Endodermal cell (in vitro differentiated cells): ENCODE measurements at regions not wholly inside any gene's neighbourhood (a gene's known extent, or its start where the extent isn't known, plus 50 kb on each side); places are given as distances from the start of the nearest gene placed in this dataset.

Source experiments
- DNase-seq: peaks from one replicate; pipeline ENCODE4 v3.0.0-alpha.2; 2017
- H3K27ac ChIP-seq: 2 replicates; pipeline ENCODE4 v1.5.1; 2013; ENCODE audit warnings: mild to moderate bottlenecking, low read depth, low read length, moderate library complexity
- H3K27me3 ChIP-seq: 2 replicates; pipeline ENCODE4 v1.6.1; 2013; ENCODE audit warnings: mild to moderate bottlenecking, low read length, moderate library complexity; ENCODE audit not compliant: insufficient read depth, control insufficient read depth, poor library complexity, severe bottlenecking
- H3K36me3 ChIP-seq: 2 replicates; pipeline ENCODE4 v1.7.0; 2013; ENCODE audit warnings: mild to moderate bottlenecking, low read length, moderate library complexity; ENCODE audit not compliant: control insufficient read depth, insufficient read depth
- H3K4me1 ChIP-seq: one replicate; pipeline ENCODE4 v1.7.0; 2013; ENCODE audit warnings: low read length; ENCODE audit not compliant: control insufficient read depth, insufficient read depth
- H3K4me3 ChIP-seq: 2 replicates; pipeline ENCODE4 v1.5.1; 2013; ENCODE audit warnings: mild to moderate bottlenecking, low read length, moderate library complexity
- H3K9ac ChIP-seq: 2 replicates; pipeline ENCODE4 v1.6.1; 2013; ENCODE audit warnings: mild to moderate bottlenecking, low read length, moderate library complexity; ENCODE audit not compliant: poor library complexity, severe bottlenecking; ENCODE audit errors: extremely low read depth
- H3K9me3 ChIP-seq: 2 replicates; pipeline ENCODE4 v1.6.1; 2013; ENCODE audit warnings: mild to moderate bottlenecking, low read length, moderate library complexity; ENCODE audit not compliant: control insufficient read depth
- H3K27ac Mint-ChIP-seq: 2 replicates; pipeline ENCODE4 v1.8.0; 2020; ENCODE audit warnings: mixed read lengths
- H3K27me3 Mint-ChIP-seq: 2 replicates; pipeline ENCODE4 v1.8.0; 2021; ENCODE audit warnings: mild to moderate bottlenecking, mixed read lengths; ENCODE audit not compliant: insufficient read depth
- H3K36me3 Mint-ChIP-seq: 2 replicates; pipeline ENCODE4 v1.8.0; 2020; ENCODE audit warnings: low read depth, mixed read lengths
- H3K4me1 Mint-ChIP-seq: 2 replicates; pipeline ENCODE4 v1.8.0; 2020; ENCODE audit warnings: mixed read lengths
- H3K4me3 Mint-ChIP-seq: 2 replicates; pipeline ENCODE4 v1.8.0; 2020; ENCODE audit warnings: mild to moderate bottlenecking, moderate library complexity, mixed read lengths
- H3K9me3 Mint-ChIP-seq: 2 replicates; pipeline ENCODE4 v1.8.0; 2020; ENCODE audit warnings: mild to moderate bottlenecking, mixed read lengths
- CTCF ChIP-seq: fragments of 200-600 bp; sonication (generic); conservative IDR thresholded peaks from 2 replicates; pipeline ENCODE4 v1.5.0; 2021; ENCODE audit warnings: antibody characterized with exemption, mild to moderate bottlenecking
- WGBS, 2 experiments: methylation state at CpG; one replicate each; pipeline versions ENCODE4 v1.1.5 to v1.1.7; 2013; ENCODE audit warnings: missing lambda C conversion rate in 2 of 2, mixed read lengths in 1 of 2; ENCODE audit not compliant: insufficient coverage in 1 of 2, insufficient read length in 1 of 2; 5-methylcytosine and 5-hydroxymethylcytosine counted together

- no peak overlapping the region for H3K27ac ChIP-seq
- H3K27me3 ChIP-seq: no peaks in the 10 kb centered on the region
- H3K36me3 Mint-ChIP-seq: no peaks in the 10 kb centered on the region
- no peaks in the 10 kb centered on the region for H3K27me3 Mint-ChIP-seq
- peaks cover under 1% of the 10 kb centered on the region for H3K9me3 Mint-ChIP-seq
- WGBS, 2 experiments: 86 to 89% methylated on average over 1 to 2 of the region's 2 CpGs
- H3K9me3 ChIP-seq: no peaks in the 10 kb centered on the region
- H3K27ac Mint-ChIP-seq: no peak overlapping the region
- no peaks in the 10 kb centered on the region for H3K4me1 ChIP-seq
- H3K9ac ChIP-seq: no peak overlapping the region
- no peak for TF ChIP-seq CTCF
- no peak overlapping the region for H3K4me3 ChIP-seq
- H3K36me3 ChIP-seq: no peaks in the 10 kb centered on the region
- no peak for DNase-seq
- H3K4me3 Mint-ChIP-seq: no peak overlapping the region
- peaks cover 8% of the 10 kb centered on the region for H3K4me1 Mint-ChIP-seq
These were observed 548.2 kb upstream of the FAT1 start for GRCh38 chr4:187271848-187272247.

GRCh38 chr4:187274153-187274552 lies 550.5 kb upstream of the FAT1 start:
- Mint-ChIP-seq H3K4me1 (no peaks in the 10 kb centered on the region), H3K27me3 (no peaks in the 10 kb centered on the region), H3K36me3 (no peaks in the 10 kb centered on the region), H3K27ac (no peak overlapping the region), H3K4me3 (no peak overlapping the region), H3K9me3 (no peaks in the 10 kb centered on the region)
- no peaks in the 10 kb centered on the region for H3K4me1 ChIP-seq
- WGBS, 2 experiments: 86 to 100% methylated on average over 1 to 2 of the region's 2 CpGs
- H3K36me3 ChIP-seq: no peaks in the 10 kb centered on the region
- H3K27ac ChIP-seq: no peak overlapping the region
- no peak overlapping the region for H3K4me3 ChIP-seq
- H3K27me3 ChIP-seq: no peaks in the 10 kb centered on the region
- DNase-seq: no peak
- no peaks in the 10 kb centered on the region for H3K9me3 ChIP-seq
- H3K9ac ChIP-seq: no peak overlapping the region
- TF ChIP-seq CTCF: no peak

- Mint-ChIP-seq H3K9me3 (no peaks in the 10 kb centered on the region), H3K4me3 (no peak overlapping the region), H3K36me3 (no peaks in the 10 kb centered on the region), H3K27me3 (no peaks in the 10 kb centered on the region), H3K27ac (no peak overlapping the region), H3K4me1 (no peaks in the 10 kb centered on the region)
- no peaks in the 10 kb centered on the region for H3K9me3 ChIP-seq
- no peak overlapping the region for H3K27ac ChIP-seq
- H3K4me3 ChIP-seq: no peak overlapping the region
- H3K9ac ChIP-seq: no peak overlapping the region
- WGBS, 2 experiments: 95 to 98% methylated on average over 6 of the region's 7 CpGs
- no peaks in the 10 kb centered on the region for H3K4me1 ChIP-seq
- TF ChIP-seq CTCF: no peak
- H3K36me3 ChIP-seq: no peaks in the 10 kb centered on the region
- DNase-seq: no peak
- no peaks in the 10 kb centered on the region for H3K27me3 ChIP-seq
These were observed 553.2 kb upstream of the FAT1 start for GRCh38 chr4:187276736-187277408.
